ENCODE measurements at regions not wholly inside any gene's neighbourhood (a gene's known extent, or its start where the extent isn't known, plus 50 kb on each side); places are given as distances from the start of the nearest gene placed in this dataset.

DNA sequence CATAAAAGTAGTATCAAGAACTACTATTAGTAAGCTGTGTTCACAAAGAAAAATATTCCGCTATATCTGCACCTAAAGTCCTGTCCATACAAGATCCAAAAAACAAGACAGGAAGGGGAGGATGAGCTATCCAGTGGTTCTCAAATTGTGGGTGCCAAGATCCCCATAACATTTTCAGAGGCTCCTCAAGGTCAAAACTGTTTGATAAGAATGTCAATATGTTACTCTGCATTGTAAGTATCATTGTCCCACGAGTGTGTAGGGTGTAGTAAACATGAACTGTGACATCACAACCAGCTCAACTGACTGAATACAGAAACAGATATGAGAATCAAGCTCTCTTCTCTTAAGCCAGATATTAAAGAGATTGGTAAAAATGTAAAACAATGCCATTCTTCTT, 81.9 kb upstream of the HIVEP1 start:
- in situ Hi-C loops (cut with HindIII; ENCODE audit: low pct_unique_long_range_greater_than_20kb, low sequenced_read_pairs): no loop called here
- DNase-seq (ENCODE audit: low read depth): no peak

DNA sequence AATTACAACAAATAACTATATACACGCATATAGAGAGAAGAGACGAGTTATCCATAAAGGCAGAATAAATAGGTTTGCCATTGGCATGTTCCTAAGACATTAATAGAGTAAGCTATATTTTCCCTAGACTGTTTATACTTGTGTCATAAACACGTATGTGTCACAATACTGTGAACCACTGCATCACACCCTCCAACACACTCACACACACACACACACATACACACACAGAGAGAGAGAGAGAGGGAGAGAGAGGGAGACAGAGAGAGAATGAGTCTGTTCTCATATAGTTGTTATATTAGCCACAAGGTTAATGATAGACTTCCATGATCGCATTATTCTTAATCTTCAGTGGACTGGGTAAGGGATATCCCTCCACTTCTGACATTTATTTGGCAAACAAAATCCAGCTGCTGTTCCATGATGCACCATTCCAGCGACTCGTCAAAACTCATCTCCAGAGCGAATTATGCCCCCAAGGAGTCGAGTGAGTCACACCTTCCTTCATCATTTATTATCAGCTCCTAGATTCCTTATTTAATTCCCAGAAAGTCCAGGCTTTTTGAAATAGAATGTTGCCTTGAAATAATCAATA, 82.8 kb upstream of the HIVEP1 start:
- DNase-seq (ENCODE audit: low read depth): peak; percentile 49
- in situ Hi-C loops (cut with HindIII; ENCODE audit: low pct_unique_long_range_greater_than_20kb, low sequenced_read_pairs): no loop called here

DNA sequence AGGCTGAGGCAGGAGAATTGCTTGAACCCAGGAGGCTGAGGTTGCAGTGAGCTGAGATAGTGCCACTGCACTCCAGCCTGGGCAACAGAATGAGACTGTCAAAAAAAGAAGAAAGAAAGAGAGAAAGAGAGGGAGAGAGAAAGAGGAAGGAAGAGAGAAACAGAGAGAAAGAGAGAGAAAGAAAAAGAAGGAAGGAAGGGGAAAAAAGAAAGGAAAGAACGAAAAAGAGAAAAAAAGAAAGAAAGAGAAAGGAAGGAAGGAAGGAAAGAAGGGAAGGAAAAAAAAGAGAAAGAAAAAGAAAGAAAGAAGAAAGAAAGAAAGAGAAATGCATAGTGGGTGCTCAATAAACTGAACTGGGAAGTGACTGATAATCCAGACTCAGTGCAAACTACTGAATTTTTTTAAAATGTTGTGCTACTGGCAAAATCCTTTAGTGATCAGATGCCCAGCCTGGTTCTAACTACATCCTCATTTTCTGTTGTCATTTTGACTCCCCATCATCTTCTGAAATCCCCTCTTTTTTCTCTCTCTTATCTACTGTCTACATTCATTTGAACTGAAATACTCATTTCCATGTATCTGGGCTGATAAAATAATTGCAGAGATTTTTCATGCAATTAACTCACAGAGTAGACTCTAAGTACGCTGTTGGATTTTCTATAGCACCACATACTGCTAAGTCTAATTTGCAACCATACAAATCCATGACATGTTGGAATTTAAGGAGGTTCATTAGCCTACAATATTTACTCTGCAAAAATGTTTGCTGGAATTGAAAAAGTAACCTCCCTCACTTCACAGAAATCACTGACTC, 85.3 kb upstream of the HIVEP1 start:
- DNase-seq (ENCODE audit: low read depth): no peak
- in situ Hi-C loops (cut with HindIII; ENCODE audit: low pct_unique_long_range_greater_than_20kb, low sequenced_read_pairs): no loop called here

DNA sequence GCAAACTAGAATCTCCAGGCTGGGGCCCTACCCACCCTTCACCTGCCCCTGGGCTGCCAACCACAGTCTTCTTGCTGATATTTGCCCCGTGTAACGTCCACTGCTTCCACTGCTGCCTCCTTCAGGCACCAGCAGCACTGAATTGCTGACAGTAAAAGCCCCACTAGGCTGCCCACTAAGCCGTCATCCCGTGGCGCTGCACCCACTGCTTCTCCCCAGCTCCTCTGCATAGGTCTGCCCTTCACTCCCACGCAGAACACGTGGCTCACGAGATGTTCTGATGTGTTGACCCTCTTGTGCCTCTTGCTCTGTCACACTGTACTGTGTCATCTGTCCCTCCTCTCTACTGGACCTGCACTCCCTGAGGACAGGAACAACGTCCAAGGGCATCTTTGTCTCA, 86.3 kb upstream of the HIVEP1 start:
- DNase-seq (ENCODE audit: low read depth): no peak
- in situ Hi-C loops (cut with HindIII; ENCODE audit: low pct_unique_long_range_greater_than_20kb, low sequenced_read_pairs): no loop called here

DNA sequence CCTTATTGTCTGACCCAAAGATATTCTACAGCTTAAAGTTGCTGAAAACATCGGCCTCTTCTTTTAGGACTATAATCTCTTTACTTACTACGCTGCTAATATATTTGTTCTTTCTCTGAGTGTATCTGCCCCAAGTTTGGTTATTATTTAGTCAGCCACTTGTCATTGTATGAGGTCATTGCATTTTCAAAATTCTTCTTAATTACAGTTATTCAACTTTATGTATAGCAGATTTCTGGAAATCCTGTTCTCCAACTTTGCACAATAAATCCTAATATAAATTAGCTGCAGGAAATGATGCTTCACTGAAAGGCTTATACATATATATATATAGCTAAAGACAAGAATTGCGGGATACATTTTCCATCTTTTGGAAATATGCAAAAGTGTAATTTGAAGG, 88.5 kb upstream of the HIVEP1 start:
- no peak for DNase-seq (ENCODE audit: low read depth)

DNA sequence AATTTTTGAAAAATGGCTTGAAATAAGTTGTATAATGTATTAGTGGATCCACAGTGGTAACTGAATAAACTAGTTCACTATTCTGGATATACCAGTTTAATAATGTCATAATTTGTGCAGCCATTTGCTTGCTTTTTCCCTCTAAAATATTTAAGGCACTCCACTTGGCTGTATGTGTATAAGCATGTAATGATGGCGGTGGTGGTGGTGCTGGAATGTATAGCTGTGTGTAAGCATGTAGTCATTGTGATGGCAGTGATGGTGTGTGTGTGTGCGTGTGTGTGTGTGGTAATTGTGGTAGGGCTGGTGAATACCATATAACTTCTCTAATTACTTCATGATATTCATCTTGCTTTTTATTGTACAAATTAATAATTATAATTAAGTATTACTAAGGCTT, 89.2 kb upstream of the HIVEP1 start:
- in situ Hi-C loops (cut with HindIII; ENCODE audit: low pct_unique_long_range_greater_than_20kb, low sequenced_read_pairs): no loop called here
- no peak for DNase-seq (ENCODE audit: low read depth)

More for the DNA sequence above, 88.5 kb upstream of the HIVEP1 start:
- in situ Hi-C loops (cut with HindIII; ENCODE audit: low pct_unique_long_range_greater_than_20kb, low sequenced_read_pairs): no loop called here

DNA sequence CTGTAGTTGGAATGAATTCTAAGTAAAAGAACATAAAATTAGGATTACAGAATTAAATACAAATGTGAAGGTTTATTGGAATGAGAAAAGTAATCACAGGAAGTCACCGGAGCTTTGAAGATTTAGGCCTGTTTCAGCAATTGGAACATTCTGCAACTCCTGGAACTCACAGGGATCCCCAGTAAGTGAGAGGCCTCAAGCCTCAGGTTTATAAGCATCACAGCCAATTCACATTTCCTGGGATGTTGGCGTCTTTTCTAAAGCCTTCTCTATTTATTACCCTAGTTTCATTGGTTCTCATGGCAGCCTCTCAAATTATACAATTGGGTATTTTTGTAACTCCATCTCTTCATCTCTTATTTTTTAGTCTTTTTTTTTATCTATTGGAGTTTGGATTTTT, 90.4 kb upstream of the HIVEP1 start:
- in situ Hi-C loops (cut with HindIII; ENCODE audit: low pct_unique_long_range_greater_than_20kb, low sequenced_read_pairs): no loop called here
- no peak for DNase-seq (ENCODE audit: low read depth)

DNA sequence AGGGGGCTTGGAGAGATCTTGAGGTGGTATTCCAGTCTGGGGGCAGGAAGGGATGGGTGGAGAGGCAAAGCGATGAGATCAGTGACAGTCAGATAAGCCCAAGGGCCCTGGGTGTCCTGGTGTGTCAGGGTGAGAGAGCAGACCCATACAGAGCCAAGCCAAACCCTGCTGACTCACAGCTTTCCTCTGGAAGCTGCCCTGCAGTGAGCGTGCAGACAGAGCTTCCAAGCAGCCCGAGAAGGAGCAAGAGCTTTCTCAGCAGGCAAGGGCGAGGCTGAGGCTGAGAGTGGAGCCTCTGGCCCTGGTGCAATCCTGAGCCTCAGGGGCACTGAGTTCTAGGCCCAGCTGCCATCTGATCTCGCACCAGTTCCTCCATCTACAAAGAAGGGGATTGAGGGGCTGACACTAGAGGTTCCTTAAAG, 91.1 kb upstream of the HIVEP1 start:
- in situ Hi-C loops (cut with HindIII; ENCODE audit: low pct_unique_long_range_greater_than_20kb, low sequenced_read_pairs): no loop called here
- peak; percentile 81 for DNase-seq (ENCODE audit: low read depth)

DNA sequence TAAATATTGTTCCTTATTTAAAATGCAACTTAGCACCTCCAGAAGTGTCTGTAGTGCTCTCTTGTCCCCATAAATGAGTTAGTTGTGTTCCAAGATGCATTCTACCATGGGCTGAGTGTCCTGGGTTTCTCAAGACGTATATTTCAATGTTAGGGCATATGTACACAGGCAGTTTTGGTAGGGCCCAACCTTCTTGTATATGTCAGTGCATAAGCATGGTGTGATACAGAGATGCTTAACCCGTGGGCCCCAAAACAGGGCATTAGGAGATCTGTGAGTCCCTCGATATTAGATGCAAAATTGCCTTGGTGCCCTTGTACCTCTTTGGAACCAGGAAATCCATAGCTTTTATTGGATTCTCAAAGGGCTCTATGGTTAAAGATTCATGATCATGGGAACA, 91.5 kb upstream of the HIVEP1 start:
- DNase-seq (ENCODE audit: low read depth): no peak
- in situ Hi-C loops (cut with HindIII; ENCODE audit: low pct_unique_long_range_greater_than_20kb, low sequenced_read_pairs): no loop called here

DNA sequence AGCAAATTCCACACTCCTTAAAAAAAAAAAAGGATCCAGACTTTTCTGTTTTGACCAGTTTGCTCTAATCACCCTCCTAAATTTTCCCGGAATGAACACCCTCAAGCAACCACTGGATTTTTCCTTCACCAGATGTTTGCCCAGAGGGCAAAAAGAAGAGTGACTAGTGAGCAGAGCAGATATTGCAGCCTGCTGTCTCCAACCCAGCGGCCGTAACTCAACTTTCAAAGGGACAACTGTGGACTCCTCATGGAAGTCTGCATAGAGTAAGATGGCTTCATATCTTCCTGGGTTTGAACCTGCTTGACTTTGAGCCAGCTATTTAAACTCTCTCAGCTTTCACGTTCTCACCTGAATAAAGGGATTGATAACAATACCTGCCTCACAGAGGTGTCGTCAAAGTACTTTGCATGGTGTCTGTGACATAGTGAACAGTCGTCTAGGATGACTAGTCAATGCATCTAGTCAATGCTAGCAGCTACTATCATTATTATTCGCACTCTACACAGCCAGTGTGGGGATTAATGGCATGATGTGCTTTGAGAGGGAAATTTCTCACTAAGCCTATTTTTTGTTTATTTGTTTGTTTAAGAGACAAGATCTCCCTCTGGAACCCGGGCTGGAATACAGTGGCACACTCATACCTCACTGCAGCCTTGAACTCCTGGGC, 92.2 kb upstream of the HIVEP1 start:
- no peak for DNase-seq (ENCODE audit: low read depth)
- in situ Hi-C loops (cut with HindIII; ENCODE audit: low pct_unique_long_range_greater_than_20kb, low sequenced_read_pairs): no loop called here

DNA sequence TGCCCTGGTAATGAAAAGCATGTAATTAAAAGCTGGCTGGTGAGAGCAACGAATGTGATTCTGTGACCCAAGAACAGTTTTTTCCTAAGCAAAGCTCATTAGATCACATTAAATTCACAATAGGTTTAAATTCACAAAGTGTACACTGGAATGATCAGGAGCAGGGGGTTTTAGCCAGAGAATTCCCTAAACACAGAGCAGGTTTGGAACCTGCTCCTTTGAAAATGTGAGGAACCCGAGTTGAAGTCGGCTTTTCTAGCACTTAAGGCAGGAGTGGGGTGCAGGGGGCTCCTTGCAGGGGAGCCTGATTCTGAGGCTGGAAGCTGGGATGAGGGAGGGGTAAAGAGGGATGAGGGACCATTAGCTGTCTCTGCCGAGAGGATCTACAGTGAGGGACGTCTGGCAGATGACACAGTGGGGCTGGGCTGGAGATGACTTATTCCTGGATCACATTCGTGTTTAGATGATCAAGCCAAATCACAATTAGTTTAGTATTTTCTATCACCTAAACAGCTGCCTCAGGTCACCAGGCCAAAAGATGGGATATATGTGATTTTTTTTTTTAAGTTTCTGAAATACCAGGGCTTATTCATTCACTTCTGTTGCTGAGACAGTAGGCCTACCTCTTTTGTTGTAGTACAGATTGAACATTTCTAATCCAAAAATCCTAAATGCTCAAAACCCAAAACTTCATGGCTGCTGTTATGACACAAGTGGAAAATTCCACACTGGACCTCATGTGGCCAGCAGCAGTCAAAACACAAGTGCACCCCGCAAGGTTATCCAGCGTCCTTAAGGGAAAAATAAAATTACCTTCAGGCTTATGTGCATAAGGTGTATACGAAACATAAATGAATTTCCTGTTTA, 93.1 kb upstream of the HIVEP1 start:
- in situ Hi-C loops (cut with HindIII; ENCODE audit: low pct_unique_long_range_greater_than_20kb, low sequenced_read_pairs): no loop called here
- DNase-seq (ENCODE audit: low read depth): no peak

DNA sequence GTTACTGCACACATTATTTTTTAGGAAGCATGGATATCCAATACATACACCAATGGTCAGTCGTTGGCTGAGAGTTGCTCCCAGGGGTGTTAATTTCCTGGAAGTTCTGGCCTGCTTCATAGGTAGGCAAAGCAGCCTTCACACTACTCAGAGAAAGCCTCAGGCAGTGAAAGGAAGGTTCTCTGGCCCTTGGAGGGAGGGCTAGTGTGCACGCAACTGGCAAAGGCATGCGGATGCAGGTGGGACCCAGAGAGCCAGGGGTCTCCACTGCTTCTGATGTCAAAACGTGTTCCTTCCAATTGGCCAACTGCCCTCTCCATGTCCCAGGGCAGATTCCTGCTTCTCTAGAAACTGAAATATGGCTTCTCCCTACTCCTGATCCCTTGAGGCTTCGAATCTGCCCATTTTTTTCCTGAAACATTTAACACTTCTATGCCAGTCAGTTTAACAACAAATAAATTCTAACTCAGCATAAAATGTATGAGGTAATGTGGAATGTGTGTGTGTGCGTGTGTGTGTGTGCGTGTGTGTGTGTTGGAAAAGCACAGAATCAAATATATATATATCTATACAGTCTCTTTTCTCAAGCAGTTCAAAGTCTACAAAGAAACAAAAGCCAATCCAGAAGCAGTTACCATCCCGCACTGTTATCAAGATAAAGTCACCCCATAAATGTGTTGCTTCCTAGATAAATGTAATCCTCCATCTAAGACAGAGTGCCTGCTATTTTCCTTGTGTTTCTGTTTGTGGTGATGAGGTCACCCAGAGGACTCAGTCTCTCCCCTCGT, 94.0 kb upstream of the HIVEP1 start:
- in situ Hi-C loops (cut with HindIII; ENCODE audit: low pct_unique_long_range_greater_than_20kb, low sequenced_read_pairs): no loop called here
- DNase-seq (ENCODE audit: low read depth): peak; percentile 54

DNA sequence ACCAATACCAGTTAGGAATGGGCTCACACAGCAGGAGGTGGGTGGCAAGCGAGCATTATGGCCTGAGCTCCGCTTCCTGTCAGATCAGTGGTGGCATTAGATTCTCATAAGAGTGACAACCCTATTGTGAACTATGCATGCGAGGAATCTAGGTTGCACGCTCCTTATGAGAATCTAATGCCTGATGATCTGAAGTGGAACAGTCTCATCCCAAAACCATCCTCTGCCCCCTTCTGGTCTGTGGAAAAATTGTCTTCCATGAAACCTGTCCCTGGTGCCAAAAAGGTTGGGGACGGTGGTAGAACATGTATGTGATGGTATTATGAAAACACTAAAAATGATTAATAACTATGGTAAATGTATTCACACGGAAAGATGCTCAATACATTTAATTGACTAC, 99.7 kb upstream of the HIVEP1 start:
- DNase-seq (ENCODE audit: low read depth): no peak
- in situ Hi-C loops (cut with HindIII; ENCODE audit: low pct_unique_long_range_greater_than_20kb, low sequenced_read_pairs): no loop called here

DNA sequence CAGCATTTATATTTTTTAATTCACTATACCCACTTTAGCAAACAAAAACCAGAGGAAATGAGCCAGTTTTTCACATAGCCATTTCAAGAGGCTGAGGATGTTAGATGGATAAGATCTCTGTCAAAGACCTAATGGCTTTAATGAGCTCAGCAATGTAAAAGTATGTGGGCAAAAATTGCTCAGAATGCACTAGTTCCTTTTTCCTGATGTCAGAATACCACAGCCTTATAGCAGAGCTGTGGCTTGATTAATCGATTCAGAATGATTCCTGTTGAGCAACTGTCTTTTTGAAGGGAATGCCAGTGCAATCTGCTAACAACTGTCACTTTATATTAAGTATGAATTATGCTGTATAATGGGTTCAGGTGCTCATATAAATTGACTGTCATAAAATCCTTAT, 100.6 kb upstream of the HIVEP1 start:
- DNase-seq (ENCODE audit: low read depth): no peak
- in situ Hi-C loops (cut with HindIII; ENCODE audit: low pct_unique_long_range_greater_than_20kb, low sequenced_read_pairs): no loop called here

DNA sequence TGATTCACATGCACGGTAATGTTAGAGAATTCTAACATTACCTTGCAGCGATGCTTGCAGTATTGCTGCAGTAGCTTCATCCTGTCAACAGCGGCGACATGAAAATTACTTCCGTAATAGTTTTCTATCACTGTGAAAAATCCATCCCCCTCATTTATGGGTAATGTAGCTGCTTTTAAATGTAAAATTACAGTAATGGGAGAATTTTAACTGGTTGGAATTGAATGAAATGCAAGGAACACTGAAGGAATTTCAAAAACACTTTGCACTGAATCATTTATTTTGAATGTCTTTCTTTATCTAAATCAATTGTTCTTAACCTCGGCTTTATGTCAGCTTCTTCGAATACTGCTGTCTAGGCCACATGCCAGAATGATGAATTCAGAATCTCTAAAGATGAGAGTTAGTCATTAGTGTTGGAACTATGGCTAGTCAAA, 102.4 kb upstream of the HIVEP1 start:
- DNase-seq (ENCODE audit: low read depth): no peak
- in situ Hi-C loops (cut with HindIII; ENCODE audit: low pct_unique_long_range_greater_than_20kb, low sequenced_read_pairs): no loop called here

DNA sequence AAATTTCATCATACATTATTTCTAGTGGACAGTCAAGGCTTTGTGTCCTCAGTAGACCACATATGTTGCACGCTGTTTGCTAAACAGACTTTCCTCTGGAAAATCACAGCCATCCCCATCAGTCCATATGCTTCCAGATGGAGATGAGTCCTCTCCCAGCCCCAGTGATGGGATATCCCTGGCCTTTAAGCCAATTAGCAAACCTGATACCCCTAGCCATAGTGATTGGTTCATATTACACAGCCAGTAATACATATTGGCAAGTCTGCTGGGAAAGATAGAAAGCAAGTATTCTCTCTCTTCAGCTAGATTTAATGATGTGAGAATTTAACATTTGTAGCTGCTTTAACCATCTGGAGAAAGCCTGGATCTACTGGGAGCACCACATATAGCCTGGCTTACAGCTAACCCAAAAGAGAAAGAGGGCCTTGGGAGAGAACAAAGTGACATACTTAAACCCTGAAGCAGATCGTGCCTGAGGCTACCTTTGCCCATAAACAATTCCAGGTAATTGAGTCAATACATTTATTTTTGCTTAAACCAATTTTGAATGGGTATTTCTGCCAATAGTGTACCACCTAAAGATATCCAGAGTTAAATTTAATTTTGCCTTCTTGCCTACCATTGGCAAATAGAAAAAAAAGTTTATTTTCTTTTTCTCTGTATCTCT, 103.5 kb upstream of the HIVEP1 start:
- in situ Hi-C loops (cut with HindIII; ENCODE audit: low pct_unique_long_range_greater_than_20kb, low sequenced_read_pairs): no loop called here
- DNase-seq (ENCODE audit: low read depth): no peak

DNA sequence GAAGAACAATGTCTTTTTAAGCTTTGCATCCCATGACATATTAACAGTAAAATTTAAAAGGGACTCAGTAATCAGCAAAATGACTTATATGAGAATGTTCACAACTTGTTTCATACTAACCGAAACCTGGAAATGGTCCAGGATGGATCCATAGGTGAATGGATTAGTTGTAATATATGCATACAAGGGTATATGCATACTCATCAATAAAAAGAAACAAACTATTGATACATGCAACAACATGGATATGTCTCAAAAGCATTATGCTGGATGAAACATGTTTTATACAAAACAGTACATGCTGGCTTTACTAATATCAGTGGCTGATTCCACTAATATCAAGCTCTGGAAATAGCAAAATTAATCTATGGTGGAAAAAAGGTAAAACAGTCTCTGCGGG, 108.5 kb upstream of the HIVEP1 start:
- in situ Hi-C loops (cut with HindIII; ENCODE audit: low pct_unique_long_range_greater_than_20kb, low sequenced_read_pairs): no loop called here
- no peak for DNase-seq (ENCODE audit: low read depth)

Measured in Caki2 (cell line).